HAP-1 (cell line): ENCODE measurements at regions not wholly inside any gene's neighbourhood (a gene's known extent, or its start where the extent isn't known, plus 50 kb on each side); places are given as distances from the start of the nearest gene placed in this dataset.
A peak's percentile ranks its signal among the peaks of the same experiment; 100 is the strongest.
"Not testable (repeated sequence)": the region's sequence is repeated elsewhere in the genome, so short reads cannot be mapped to it uniquely, and the experiment has no call there.

Experiments used
- DNase-seq, 2 experiments: peaks; one replicate each; pipeline ENCODE4 v3.0.0-alpha.2; 2016 to 2020; ENCODE audit warnings: low spot score in 2 of 2
- H3K27me3 ChIP-seq: fragments of 250-450 bp; sonication (Bioruptor Pico); 2 replicates; pipeline ENCODE4 v1.5.1; 2020; ENCODE audit warnings: low read depth, mild to moderate bottlenecking, moderate library complexity
- H3K36me3 ChIP-seq: fragments of 250-450 bp; sonication (Bioruptor Pico); replicated peaks from 2 replicates; pipeline ENCODE4 v1.5.1; 2020; ENCODE audit warnings: mild to moderate bottlenecking
- H3K4me1 ChIP-seq: fragments of 250-450 bp; sonication (Bioruptor Pico); 2 replicates; pipeline ENCODE4 v1.5.1; 2020; ENCODE audit warnings: mild to moderate bottlenecking
- H3K4me3 ChIP-seq: fragments of 250-450 bp; sonication (Bioruptor Pico); 2 replicates; pipeline ENCODE4 v1.5.1; 2020; ENCODE audit warnings: mild to moderate bottlenecking, moderate library complexity
- H3K9me3 ChIP-seq: fragments of 250-450 bp; sonication (Bioruptor Pico); 2 replicates; pipeline ENCODE4 v1.5.1; 2020; ENCODE audit warnings: mild to moderate bottlenecking, moderate library complexity
- in situ Hi-C: fragments of 300-500 bp; cut with MboI; formaldehyde crosslinking; loops from 3 replicates; pipeline ENCODE4 v1.14.3; 2020; ENCODE audit warnings: low sequenced_read_pairs, inconsistent platforms, mixed read lengths

DNA sequence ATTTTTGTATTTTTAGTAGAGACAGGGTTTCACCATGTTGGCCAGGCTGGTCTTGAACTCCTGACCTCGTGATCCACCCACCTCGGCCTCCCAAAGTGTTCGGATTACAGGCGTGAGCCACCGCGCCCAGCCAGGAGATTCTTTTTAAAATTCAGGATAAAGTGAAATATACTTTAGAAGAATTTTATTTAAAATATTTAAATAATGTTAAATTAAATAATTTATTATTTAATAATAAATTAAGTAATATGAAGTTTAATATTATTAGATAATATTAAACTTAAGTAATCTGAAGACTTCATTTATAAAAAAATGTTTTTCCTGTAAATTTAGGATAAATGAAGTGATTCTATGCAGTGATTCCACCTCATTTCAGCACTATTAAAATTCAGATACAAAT lies 175.2 kb upstream of the NANOGP8 start:
- H3K36me3 ChIP-seq, H3K4me3 ChIP-seq, H3K4me1 ChIP-seq, in situ Hi-C loops, H3K27me3 ChIP-seq, H3K9me3 ChIP-seq, DNase-seq: not testable (repeated sequence)

DNA sequence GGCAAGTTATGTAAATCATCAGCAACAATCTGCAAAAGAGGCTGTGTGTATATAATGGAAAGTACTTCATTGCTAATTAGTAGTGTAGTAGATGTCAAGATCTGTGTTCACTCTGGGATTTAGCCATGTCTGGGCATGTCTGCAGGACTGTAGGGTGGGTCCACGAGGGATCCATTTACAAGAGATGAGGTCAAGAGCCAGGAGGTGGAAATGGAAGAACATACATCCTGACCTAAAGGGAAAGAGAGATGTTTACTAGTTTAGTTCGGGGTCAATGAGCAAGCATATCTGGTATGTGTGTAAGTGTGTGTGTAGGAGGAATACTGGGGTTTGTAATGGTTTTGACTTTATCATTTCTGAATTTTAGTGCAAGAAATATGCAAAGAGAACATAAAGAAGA lies 171.5 kb upstream of the NANOGP8 start:
- peaks cover 9% of the 10 kb centered on the region for H3K4me1 ChIP-seq
- no peak for DNase-seq
- H3K4me3 ChIP-seq, result no peak overlapping the region
- in situ Hi-C loops, result no loop called here
- no peaks in the 10 kb centered on the region for H3K27me3 ChIP-seq
- H3K9me3 ChIP-seq, result no peaks in the 10 kb centered on the region
- no peaks in the 10 kb centered on the region for H3K36me3 ChIP-seq

DNA sequence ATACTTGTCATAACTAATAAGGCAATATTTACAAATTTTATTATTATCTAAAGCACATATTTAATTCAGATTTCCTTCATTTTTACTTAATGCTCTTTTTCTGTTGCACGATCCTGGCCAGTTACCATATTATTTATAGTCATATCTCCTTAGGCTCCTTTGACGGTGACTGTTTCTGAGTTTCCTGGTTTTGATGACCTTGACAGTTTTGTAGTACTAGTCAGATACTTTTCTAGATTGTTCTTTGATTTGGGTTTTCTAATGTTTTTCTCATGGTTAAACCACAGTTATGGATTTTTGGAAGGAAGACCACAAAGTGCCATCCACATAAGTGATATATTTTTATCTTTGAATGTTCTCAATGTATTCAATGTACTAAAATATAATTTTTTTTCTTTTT lies 171.0 kb upstream of the NANOGP8 start:
- in situ Hi-C loops, result no loop called here
- DNase-seq, result no peak
- no peaks in the 10 kb centered on the region for H3K36me3 ChIP-seq
- no peaks in the 10 kb centered on the region for H3K9me3 ChIP-seq
- H3K4me3 ChIP-seq, result no peak overlapping the region
- H3K27me3 ChIP-seq, result no peaks in the 10 kb centered on the region
- H3K4me1 ChIP-seq, result peaks cover 9% of the 10 kb centered on the region

DNA sequence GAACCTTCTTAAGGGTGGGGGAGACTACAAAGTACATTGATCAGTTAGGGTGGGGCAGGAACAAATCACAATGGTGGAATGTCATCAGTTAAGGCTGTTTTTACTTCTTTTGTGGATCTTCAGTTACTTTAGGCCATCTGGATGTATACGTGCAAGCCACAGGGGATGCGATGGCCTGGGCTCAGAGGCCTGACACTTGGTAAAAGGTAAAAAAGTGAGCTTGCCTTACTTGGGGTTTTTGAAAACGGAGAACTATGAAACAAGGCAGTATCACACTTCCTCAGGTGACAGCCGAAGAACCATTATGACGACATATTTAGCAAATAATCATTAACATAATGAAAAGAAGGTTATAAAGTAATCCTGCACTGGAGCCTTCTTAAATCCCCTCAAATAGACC lies 169.8 kb upstream of the NANOGP8 start:
- H3K9me3 ChIP-seq, DNase-seq, in situ Hi-C loops, H3K36me3 ChIP-seq, H3K4me3 ChIP-seq, H3K4me1 ChIP-seq, H3K27me3 ChIP-seq: not testable (repeated sequence)

DNA sequence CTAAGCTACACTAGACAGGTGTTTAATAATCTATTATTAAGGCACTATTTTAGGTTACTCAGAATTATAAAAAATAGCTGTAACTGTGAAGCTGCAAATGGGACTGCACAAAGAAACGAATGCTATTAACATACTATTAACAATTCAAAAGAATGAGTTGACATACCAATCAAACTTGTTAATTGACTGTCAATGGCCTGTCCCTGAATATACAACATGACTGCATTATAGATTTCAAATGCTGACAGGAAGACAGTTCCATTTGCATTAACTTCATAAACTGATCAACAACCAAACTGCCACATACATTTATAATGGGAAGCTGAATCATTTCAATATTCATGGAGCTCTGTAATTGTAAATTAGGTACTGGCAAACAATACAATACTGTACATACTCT lies 169.0 kb upstream of the NANOGP8 start:
- peaks cover 9% of the 10 kb centered on the region for H3K4me1 ChIP-seq
- peak in 1 of 2 experiments; percentile 50 for DNase-seq
- H3K36me3 ChIP-seq, result no peaks in the 10 kb centered on the region
- in situ Hi-C loops, result no loop called here
- no peaks in the 10 kb centered on the region for H3K9me3 ChIP-seq
- no peaks in the 10 kb centered on the region for H3K27me3 ChIP-seq
- no peak overlapping the region for H3K4me3 ChIP-seq

DNA sequence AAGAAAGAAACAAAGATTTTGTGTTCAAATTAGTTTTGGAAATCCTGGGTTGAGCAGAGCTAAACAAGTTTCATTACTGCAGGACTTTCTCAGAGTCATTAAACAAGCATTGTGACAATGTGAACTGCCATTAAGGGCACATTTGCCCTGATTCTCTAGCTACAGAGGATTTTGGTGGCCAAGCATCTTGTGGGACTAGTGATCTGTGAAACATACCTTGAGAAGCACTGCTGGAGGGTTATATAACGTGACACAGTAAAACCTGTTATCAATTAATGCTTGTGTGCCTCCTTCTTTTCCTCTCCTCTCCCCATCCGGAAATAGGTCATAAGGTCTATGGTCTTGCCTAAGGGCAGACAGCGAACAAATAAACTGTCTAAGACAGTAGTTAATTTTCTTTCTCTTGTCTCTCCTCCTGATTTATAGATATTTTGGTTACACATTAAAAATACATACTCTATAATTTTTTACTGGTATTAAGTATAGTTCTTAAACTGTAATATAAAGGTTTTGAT lies 167.3 kb upstream of the NANOGP8 start:
- H3K36me3 ChIP-seq, result no peaks in the 10 kb centered on the region
- DNase-seq, result no peak
- in situ Hi-C loops, result no loop called here
- H3K4me3 ChIP-seq, result no peak overlapping the region
- peaks cover 9% of the 10 kb centered on the region for H3K4me1 ChIP-seq
- no peaks in the 10 kb centered on the region for H3K9me3 ChIP-seq
- H3K27me3 ChIP-seq, result no peaks in the 10 kb centered on the region

DNA sequence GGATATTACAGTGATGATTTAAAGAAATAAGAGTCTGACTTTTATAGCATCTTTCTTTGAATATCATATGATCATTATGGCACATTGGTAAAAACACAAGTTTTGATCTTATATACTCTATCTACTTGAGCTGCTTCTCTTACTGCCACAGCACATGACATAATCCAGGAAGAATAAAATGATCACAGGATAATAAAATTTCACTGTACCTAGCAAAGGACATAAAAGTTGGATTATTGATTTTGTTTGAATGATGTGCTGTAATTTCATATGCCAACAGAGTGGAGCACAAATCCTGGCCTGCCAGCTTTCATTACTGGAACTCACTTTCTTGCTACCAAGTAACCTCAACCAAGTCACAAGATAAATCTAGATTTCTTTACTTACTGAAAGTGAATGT lies 162.1 kb upstream of the NANOGP8 start:
- no peaks in the 10 kb centered on the region for H3K27me3 ChIP-seq
- in situ Hi-C loops, result no loop called here
- no peaks in the 10 kb centered on the region for H3K9me3 ChIP-seq
- no peak for DNase-seq
- H3K36me3 ChIP-seq, result no peaks in the 10 kb centered on the region
- H3K4me1 ChIP-seq, result no peaks in the 10 kb centered on the region
- no peak overlapping the region for H3K4me3 ChIP-seq

DNA sequence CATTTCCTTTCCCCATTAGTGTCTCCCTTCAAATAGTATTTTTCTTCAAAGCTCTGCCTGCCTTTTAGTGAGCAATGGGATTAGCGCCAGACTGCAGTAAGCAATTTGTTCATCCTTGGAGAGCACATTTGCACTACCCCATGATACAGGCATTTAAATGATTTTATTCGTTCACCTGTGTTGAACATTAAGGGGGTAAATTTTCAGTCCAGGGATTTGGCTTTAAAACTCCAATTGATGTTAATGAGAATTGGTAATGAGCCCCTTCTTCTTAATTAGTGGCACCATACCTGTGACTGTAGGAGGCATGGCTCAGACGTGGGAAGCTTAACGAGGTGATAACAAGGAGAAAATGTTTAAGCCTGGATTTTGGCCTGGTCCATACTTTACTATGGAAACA lies 161.4 kb upstream of the NANOGP8 start:
- in situ Hi-C loops, result no loop called here
- Histone ChIP-seq H3K27me3 (no peaks in the 10 kb centered on the region), H3K36me3 (no peaks in the 10 kb centered on the region), H3K4me1 (no peaks in the 10 kb centered on the region), H3K4me3 (no peak overlapping the region), H3K9me3 (no peaks in the 10 kb centered on the region)
- DNase-seq, result no peak

DNA sequence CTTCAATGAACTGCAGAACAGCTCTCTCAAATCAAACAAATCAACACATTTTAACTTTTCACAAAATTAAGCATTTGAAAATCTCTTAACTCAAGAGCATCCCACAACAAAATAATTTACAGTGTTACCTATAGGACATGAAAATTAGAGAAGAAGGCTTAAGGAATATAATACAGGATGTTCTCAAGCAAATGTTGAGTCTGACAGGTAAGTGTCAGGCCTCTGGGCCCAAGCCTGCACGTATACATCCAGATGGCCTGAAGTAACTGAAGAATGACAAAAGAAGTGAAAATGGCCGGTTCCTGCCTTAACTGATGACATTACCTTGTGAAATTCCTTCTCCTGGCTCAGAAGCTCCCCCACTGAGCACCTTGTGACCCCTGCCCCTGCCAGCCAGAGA lies 160.6 kb upstream of the NANOGP8 start:
- H3K36me3 ChIP-seq, H3K4me3 ChIP-seq, DNase-seq, H3K27me3 ChIP-seq, H3K9me3 ChIP-seq, in situ Hi-C loops, H3K4me1 ChIP-seq: not testable (repeated sequence)

DNA sequence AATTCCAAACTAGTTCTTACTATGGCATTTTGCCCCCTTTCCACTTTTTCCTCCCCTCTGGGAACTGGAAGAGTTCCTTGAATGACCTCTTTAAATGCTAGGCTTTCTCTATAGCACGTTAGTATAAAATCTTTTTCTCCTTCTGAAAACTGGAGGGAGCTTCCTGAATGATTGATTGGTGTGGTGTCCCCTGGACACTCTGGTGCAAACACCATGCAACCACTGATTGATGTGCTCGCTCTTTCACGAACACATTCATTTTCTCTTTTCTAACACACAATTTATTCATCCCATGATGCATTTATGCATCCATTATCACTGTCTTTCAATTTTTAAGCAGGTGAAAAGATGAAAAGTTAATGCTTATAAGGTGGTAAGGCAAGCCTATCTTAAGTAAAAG lies 159.1 kb upstream of the NANOGP8 start:
- no peaks in the 10 kb centered on the region for H3K36me3 ChIP-seq
- no peak overlapping the region for H3K4me3 ChIP-seq
- in situ Hi-C loops, result no loop called here

DNA sequence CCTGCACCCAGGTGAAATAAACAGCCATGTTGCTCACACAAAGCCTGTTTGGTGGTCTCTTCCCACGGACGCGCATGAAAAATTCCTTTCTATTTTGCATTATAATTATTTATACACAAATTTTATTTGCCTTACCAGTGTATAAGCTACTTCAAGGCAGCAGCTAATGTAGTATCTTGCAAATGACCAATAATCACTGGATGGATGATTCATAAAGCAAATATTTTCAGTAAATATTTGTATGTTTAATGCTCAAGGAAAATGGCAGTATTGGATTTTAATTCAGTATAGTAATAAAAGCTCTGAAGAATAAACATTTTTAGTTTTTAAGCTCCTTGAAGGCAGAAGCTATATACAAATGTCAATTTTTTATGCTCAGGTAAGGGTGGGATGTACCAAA lies 158.7 kb upstream of the NANOGP8 start:
- no peaks in the 10 kb centered on the region for H3K36me3 ChIP-seq
- no peak for DNase-seq
- no peaks in the 10 kb centered on the region for H3K9me3 ChIP-seq
- in situ Hi-C loops, result no loop called here
- no peaks in the 10 kb centered on the region for H3K27me3 ChIP-seq
- H3K4me3 ChIP-seq, result no peak overlapping the region
- no peaks in the 10 kb centered on the region for H3K4me1 ChIP-seq

More for the DNA sequence above, 159.1 kb upstream of the NANOGP8 start:
- DNase-seq, result no peak
- no peaks in the 10 kb centered on the region for H3K27me3 ChIP-seq
- H3K9me3 ChIP-seq, result no peaks in the 10 kb centered on the region
- no peaks in the 10 kb centered on the region for H3K4me1 ChIP-seq

DNA sequence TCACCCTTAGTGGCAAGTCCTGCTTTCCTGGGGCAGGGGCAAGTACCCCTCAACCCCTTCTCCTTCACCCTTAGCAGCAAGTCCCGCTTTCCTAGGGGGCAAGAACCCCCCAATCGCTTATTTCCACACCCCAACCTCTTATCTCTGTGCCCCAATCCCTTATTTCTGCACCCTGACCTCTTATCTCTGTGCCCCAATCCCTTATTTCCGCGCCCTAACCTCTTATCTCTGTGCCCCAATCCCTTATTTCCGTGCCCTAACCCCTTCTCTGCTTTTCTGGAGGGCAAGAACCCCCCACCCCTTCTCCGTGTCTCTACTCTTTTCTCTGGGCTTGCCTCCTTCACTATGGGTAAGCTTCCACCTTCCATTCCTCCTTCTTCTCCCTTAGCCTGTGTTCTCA lies 154.6 kb upstream of the NANOGP8 start:
- H3K4me3 ChIP-seq, in situ Hi-C loops, H3K4me1 ChIP-seq, H3K27me3 ChIP-seq, H3K36me3 ChIP-seq, H3K9me3 ChIP-seq, DNase-seq: not testable (repeated sequence)

DNA sequence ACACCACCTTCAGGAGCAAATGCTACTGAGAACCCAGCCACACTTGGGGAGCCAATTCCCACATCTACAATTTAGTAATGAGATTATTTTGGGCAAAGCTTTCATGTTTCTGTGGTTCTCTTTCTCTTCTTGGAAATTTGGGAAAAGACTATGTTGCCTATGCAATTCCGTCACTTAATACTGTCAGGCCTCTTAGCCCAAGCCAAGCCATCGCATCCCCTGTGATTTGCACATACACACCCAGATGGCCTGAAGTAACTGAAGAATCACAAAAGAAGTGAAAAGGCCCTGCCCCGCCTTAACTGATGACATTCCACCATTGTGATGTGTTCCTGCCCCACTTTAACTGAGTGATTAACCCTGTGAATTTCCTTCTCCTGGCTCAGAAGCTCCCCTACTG lies 153.4 kb upstream of the NANOGP8 start:
- H3K4me3 ChIP-seq, H3K27me3 ChIP-seq, in situ Hi-C loops, H3K36me3 ChIP-seq, H3K4me1 ChIP-seq, H3K9me3 ChIP-seq, DNase-seq: not testable (repeated sequence)

DNA sequence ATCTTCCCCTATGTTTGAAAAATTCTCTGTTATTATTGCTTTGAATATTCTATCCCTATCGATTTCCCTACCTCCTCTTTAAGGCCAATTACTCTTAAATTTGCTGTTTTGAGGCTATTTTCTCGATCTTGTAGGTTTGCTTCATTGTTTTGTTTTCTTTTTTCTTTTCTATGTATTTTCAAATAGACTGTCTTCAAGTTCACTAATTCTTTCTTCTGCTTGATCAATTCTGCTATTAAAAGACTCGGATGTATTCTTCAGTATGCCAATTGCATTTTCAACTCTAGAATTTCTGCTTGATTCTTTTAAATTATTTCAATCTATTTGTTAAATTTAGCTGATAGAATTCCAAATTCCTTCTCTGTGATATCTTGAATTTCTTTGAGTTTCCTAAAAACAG lies 144.0 kb upstream of the NANOGP8 start:
- DNase-seq, result no peak
- Histone ChIP-seq H3K4me1 (no peaks in the 10 kb centered on the region), H3K4me3 (no peak overlapping the region), H3K9me3 (no peaks in the 10 kb centered on the region), H3K36me3 (no peaks in the 10 kb centered on the region), H3K27me3 (no peaks in the 10 kb centered on the region)
- in situ Hi-C loops, result no loop called here

DNA sequence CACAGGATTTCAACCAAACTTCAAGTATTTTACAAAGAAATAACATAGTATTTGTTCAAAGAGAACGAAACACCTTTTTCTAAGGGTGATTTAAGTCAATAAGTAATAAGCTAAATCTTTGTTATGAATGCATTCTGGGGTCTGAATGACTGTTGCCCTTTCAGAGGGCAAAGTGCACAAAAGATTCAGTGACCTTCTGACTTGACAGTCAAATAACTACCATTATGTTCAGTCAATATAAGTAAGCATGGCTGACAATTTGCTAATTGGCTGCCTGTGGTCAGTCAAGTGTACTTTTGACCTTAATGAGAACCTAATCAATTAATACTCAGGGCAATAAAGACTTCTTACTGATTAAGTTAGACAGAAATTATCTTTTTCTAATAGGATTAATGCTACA lies 133.1 kb upstream of the NANOGP8 start:
- DNase-seq, result no peak
- Histone ChIP-seq H3K36me3 (no peaks in the 10 kb centered on the region), H3K9me3 (no peaks in the 10 kb centered on the region), H3K4me3 (no peak overlapping the region), H3K4me1 (no peaks in the 10 kb centered on the region), H3K27me3 (no peaks in the 10 kb centered on the region)
- in situ Hi-C loops, result no loop called here
